OCI-LY1 (cell line): ENCODE measurements at regions not wholly inside any gene's neighbourhood (a gene's known extent, or its start where the extent isn't known, plus 50 kb on each side); places are given as distances from the start of the nearest gene placed in this dataset.

Experiments
- EZH2 ChIP-seq: fragments of 200-600 bp; sonication (generic), shearing (Covaris generic); IDR thresholded peaks from 2 replicates; pipeline ENCODE4 v1.8.0; 2017; ENCODE audit warnings: borderline replicate concordance, mixed run types, mild to moderate bottlenecking, antibody characterized with exemption, low read length, moderate library complexity, mixed read lengths
- TF ChIP-seq, protein P1 (sequence below): fragments of 200-600 bp; sonication (generic), shearing (Covaris generic); IDR thresholded peaks from 2 replicates; pipeline ENCODE4 v1.5.1; 2017; ENCODE audit warnings: mild to moderate bottlenecking, antibody characterized with exemption, low read length, moderate library complexity, mixed read lengths

DNA sequence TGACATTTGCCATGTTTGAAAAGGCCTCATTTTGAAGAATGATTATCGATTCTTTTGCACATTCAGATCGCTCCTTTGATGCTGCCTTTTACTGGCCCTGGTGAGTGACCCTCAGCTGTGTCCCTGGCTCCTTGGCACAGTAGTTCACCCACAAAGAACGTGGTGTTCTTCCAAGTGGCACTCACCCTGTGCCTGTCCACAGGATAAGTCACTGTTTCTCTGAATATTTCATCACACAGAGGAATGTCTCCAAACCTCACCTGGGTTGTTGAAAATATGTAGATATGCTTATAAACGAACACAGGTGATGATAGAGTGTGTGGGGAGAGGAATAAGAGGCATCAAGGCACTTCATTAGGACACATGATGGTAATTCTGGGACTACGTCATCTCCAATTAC lies 810.7 kb downstream of the CCSER2 start:
- TF ChIP-seq EZH2, result no peak
- TF ChIP-seq, protein P1, sequence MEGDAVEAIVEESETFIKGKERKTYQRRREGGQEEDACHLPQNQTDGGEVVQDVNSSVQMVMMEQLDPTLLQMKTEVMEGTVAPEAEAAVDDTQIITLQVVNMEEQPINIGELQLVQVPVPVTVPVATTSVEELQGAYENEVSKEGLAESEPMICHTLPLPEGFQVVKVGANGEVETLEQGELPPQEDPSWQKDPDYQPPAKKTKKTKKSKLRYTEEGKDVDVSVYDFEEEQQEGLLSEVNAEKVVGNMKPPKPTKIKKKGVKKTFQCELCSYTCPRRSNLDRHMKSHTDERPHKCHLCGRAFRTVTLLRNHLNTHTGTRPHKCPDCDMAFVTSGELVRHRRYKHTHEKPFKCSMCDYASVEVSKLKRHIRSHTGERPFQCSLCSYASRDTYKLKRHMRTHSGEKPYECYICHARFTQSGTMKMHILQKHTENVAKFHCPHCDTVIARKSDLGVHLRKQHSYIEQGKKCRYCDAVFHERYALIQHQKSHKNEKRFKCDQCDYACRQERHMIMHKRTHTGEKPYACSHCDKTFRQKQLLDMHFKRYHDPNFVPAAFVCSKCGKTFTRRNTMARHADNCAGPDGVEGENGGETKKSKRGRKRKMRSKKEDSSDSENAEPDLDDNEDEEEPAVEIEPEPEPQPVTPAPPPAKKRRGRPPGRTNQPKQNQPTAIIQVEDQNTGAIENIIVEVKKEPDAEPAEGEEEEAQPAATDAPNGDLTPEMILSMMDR, result no peak
